ENCODE measurements at regions not wholly inside any gene's neighbourhood (a gene's known extent, or its start where the extent isn't known, plus 50 kb on each side); places are given as distances from the start of the nearest gene placed in this dataset.

DNA sequence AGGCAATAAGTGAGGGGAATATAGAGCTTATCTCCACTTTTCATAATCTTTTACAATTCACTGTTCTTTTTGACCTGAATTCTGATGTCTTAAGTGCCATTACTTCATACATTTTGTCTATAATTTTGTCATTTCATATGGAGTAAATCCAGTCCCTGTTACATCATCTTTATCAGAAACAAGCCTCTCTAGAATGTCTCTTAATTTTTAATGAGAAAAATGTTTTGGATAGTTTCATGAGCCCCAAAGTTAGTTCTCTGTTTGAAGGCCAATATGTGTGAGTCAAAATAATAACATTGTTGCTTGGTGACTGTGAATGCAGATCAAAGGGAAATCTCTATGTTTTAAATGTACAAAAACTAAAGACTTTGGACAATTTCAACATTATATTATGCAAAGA lies 329.6 kb upstream of the ARRDC3 start:
- TF ChIP-seq POLR2A (IDR thresholded peaks at IDR 0.05) (no peak), CTCF (IDR thresholded peaks at IDR 0.05) (no peak)
